ENCODE measurements at regions not wholly inside any gene's neighbourhood (a gene's known extent, or its start where the extent isn't known, plus 50 kb on each side); places are given as distances from the start of the nearest gene placed in this dataset.

DNA sequence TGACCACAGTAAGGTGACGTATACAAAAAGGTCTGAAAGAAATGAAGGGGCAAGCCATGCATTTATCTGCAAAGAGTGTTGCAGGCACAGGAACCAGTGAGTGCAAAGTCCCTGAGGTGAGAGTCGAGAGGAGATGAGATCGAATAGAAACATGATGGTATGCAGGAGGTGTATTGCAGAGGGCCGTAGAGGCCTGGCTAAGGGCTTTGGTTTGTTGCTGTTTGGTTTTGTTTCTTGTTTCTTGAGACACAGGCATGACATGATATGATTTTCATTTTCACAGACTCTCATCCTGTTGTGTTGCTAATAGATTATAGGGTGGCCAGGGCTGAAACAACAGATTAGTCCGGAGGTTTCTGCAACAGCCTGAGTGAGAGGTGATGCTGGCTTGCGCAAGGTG is 80.4 kb downstream of the HSPH1 start:
- DNase-seq (ENCODE audit: extremely low read depth in 1 of 11, low read depth in 9 of 11, low spot score in 4 of 11): no peak

DNA sequence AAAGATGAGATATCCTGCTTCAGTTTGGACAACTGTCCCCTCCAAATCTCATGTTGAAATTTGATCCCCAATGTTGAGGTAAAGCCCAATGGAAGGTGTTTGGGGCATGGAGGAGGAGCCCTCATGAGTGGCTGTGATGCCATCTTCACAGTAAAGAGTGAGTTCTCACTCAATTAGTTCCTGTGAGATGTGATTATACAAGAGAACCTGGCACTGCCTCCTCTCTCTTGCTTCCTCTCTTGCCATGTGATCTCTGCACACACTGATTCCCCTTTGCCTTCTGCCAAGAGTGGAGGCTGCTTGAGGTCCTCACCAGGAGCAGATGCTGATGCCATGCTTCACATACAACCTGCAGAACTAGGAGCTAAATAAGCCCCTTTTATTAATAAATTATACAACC is 86.9 kb downstream of the HSPH1 start:
- DNase-seq (ENCODE audit: extremely low read depth in 1 of 11, low read depth in 9 of 11, low spot score in 4 of 11): no peak

DNA sequence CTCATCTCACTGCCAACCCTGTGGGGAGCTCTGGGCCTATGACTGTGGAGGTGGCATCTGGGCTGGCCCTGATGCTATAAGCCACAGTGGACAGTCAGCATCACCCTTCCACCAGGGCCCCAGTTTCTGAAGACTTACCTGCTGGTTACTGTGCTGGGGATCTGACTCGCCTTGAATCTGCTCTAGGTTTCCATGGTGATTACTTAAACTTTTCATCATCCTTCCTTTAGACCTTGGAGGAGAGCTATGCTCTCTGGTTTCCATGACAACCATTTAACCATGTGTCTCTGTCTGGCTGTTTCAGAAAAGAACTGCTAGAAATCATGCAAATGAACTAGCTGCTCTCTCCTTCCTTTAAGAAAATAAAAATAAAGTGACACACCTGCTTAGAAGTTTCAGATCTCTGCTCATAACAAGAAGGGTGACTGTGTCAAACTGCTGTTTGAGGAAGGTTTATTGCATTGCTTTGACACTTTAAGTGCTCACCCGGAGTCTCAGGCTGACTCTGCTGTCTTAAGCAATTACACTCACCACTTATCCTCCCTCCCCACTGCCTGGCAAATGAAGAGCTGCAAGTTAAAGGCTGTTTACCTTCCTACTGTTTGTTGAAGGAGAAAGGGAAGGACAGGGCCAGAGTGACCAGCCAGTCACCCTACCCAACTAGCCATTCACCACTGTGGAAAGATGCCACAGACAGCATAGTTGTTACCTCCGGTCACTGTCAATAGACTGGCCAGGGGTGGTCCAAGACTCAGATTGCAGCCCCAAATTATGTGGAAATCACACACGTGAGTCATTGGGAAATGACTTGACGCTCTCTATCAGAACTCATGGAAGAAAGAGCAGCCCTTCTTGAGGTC is 87.6 kb downstream of the HSPH1 start:
- peak in 2 of 11 donors; percentile 8 to 14 for DNase-seq (ENCODE audit: extremely low read depth in 1 of 11, low read depth in 9 of 11, low spot score in 4 of 11)

DNA sequence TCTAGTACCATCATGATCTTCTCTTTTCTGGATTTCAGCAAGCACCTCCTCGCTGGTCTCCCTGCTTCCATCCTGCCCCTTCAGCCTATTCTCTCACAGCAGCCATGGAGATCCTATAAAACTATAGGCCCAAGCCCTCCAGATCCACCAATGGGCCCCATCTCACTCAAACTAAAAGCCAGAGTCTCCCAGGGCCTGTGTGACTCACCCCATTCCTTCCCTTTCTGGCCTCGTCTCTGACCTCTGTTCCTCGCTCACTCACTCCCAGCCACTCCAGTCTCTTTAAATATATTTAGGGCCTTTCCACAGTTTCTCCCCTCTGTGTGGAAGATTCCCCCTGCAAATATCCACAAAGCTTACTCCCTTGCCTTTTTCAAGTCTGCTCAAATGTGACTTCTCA is 89.7 kb downstream of the HSPH1 start:
- no peak for DNase-seq (ENCODE audit: extremely low read depth in 1 of 11, low read depth in 9 of 11, low spot score in 4 of 11)

DNA sequence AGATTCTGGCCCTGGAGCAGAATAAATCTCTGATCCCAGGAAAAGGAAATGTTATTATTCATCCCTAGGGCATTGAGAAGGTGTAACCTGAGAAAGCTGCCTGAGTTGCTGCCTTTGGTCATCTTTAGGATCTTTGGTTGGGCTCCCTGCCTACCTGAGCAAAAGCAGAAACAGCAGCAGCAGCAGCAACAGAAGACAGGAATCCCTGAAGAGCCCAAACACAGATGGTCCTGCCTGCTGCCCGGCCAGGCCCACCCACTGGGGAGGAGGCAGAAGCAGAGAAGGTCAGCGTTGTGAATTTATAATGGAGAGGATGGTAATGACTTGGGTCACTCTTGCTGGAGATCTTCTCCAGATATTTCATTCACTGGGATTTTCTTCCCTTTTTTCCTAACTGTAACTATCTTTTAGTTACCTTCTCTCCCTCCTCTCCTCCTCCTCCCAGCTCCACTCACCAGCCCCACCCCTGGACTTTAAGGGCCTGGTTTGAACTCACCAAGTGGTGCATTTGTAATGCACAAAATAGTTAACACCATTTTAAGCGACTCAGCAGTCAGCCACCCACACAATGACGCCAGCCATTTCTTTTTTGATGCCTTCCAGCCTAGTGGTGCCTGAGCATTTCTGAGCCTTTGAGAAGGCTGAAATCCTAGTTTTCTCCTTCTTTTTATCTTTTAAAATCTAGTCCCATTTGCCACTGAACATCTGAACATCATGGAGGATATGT is 91.7 kb downstream of the HSPH1 start:
- DNase-seq (ENCODE audit: extremely low read depth in 1 of 11, low read depth in 9 of 11, low spot score in 4 of 11): no peak

DNA sequence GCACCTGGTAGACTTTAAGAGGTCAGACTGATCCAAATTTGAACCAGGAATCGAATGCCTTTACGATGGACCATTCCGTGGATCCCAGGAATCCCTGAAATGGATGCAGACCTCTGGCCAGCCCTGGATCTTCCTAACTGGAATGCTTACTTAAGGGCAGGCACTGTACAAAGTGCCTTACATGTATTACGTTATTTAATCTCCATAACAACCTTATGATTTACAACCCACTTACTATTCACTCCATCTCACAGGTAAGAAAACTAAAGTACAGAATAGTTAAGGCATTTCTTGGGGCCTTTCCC is 93.6 kb downstream of the HSPH1 start:
- no peak for DNase-seq (ENCODE audit: extremely low read depth in 1 of 11, low read depth in 9 of 11, low spot score in 4 of 11)

DNA sequence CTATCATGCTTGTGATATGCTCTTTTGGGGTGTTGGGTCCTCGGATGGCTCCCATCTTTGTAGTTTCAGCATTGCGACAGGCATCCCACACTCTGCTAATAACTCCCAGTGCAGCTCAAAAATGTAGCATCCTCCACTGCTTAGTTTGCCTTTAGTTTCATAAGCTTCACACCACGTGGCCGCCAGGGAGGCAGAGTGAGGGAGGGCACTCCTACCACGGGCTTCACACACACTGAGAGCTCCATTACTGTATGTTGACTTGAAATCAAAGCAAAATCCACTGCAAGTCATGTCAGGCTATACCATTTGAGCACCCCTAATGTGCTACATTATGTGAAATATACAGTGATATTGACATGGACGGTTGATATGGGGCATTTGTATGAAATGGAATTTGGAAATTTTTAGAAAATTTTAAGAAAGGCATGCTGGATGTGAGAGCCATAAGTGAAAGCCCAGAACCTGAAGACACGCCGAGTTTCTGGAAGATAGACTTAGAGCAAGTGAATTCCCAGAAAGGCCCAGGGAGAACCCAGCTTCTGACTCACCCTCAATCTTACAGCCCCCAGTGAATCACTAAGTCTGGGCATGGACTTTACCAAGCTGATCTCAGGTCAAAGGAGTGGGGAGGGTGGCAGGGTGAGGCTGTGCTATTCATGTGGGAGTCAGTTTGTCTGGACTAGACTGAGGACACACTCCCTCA is 94.1 kb downstream of the HSPH1 start:
- no peak for DNase-seq (ENCODE audit: extremely low read depth in 1 of 11, low read depth in 9 of 11, low spot score in 4 of 11)

DNA sequence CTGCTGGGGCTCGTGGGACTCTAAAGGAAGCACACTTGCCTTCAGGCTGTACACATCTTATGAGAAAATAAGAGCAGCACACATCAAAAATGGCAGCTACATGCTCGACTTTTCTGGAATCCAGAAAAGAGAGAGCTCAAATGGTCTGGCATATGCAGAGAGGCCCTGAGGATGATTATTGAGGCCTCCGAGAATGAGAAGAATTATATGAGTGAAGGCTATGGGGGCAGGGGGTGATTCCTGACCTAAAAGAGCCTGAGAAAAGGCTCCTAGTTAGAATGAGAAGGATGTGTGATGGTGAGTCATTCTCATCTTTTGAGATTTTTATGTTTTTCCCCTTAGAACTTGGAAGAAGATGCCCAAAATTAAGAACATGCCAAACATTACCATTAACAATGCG is 97.1 kb downstream of the HSPH1 start:
- DNase-seq (ENCODE audit: extremely low read depth in 1 of 11, low read depth in 9 of 11, low spot score in 4 of 11): no peak

DNA sequence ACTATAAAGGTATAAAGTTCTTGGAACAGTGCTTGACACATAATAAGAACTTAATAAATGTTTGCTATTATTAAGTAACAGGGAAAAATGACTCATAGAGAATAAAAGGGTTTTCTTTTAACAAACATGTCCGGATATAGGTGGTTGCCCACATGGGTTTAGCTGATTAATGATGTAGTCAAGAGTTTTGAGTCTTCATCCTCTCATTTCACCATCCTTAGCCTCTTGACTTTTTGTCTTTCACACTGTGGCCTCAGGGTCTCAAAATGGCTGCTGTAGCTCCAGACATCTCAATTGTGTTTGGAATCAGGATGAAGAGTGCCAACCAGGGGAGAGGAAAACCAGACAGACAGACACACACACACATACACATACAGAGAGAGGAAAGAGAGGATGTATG is 97.9 kb downstream of the HSPH1 start:
- DNase-seq (ENCODE audit: extremely low read depth in 1 of 11, low read depth in 9 of 11, low spot score in 4 of 11): no peak

DNA sequence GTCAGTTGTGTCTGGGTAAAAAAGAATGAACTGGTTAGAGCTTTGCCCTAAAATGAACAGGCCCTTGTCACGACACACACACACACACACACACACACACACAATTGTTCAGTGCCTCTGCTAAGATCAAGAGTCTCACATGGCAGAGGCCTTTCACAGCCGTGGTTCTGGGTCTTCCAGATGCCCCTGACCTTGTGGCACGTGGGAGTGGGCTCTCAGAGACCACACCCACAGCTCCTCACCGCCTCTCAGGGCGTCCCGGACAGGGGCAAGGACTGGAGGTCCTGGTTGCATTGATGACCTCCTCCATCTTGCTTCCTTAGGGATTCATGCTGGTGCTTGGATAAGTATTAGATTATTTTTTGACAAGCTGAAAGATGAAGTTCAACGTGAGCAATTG is 101.0 kb downstream of the HSPH1 start:
- no peak for DNase-seq (ENCODE audit: extremely low read depth in 1 of 11, low read depth in 9 of 11, low spot score in 4 of 11)

DNA sequence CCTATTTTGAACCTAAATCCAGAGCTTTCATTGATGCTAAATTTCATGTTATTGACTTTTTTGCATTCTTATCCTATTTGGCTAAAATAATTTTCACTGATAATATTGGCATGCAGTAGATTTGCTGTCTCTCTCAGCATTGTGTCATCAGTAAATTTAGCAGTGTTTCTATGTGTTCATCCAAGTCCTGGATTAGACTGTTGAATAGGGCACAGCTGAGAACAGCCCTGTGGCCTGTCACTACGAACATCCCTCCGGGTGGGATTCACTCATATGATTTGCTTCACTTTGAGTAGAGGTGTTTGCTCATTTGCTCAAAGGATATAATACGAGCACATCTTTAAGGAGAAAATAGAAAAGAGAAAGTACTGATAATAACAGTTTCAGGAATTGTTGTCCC is 101.5 kb downstream of the HSPH1 start:
- no peak for DNase-seq (ENCODE audit: extremely low read depth in 1 of 11, low read depth in 9 of 11, low spot score in 4 of 11)

DNA sequence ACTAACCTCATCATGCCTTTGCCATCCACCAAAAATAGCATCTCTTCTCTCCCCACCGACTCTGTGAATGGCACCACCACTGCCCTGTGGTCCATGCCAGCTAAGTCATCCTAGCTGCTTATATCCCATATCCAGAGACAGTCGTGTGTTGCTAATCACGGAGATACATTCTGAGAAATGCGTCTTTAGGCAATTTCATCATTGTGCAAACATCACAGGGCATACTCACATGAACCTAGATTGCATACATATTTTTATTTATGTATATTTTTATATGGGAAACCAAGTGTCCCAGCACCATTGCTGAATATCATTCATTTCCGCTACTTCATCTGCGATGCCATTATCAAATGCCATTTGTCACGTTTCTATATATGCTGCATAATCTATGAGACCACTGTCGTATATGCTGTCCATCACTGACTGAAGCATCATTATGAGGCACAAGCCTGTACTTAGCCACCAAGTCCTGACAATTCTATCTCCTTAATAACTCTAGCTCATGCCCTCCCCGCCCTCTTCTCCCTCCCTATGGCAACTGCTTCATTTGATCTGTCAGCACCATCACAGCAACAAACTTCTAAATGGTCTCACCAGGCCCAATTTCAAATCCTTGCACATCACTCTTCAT is 104.2 kb downstream of the HSPH1 start:
- no peak for DNase-seq (ENCODE audit: extremely low read depth in 1 of 11, low read depth in 9 of 11, low spot score in 4 of 11)

DNA sequence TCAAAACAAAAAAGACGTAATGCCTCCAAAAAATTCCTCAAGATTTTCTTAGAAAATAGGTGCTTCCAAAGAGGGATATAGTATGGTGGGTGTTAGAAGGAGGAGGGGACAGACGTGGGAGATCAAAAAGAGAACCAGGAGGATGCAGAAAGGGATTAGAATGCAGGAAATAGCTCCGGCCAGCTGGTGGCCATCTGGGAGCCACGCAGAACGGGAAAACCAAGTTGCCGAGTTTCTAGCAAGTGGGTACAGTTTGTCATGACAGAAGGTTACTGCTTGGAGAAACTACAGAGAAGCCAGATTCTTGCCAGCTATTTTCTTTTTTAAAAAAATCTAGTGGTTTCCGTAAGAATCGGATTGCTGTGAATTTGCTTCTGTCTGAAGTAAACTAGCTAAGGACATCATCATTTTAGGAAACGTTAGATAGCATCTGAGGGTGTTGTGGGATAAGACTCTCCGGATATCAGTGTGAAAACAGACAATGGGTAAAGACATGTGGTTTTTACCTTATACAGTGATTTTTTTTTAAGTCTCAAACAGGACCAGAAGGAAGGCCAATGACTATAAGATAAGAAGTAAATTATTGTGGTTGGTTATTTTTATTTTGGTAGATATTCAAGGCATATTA is 104.9 kb downstream of the HSPH1 start:
- no peak for DNase-seq (ENCODE audit: extremely low read depth in 1 of 11, low read depth in 9 of 11, low spot score in 4 of 11)

DNA sequence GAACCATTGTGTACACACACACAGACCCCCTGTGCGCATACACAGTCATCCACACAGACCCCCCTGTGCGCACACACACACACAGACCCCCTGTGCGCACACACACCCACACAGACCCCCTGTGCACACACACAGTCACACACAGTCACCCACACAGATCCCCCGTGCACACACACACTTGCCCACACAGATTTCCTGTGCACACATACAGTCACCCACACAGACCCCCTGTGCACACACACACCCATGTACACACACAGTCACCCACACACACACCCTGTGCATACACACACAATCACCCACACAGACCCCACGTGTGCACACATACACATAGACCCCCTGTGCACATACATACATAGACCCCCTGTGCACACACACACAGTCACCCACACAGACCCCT is 106.1 kb downstream of the HSPH1 start:
- DNase-seq (ENCODE audit: extremely low read depth in 1 of 11, low read depth in 9 of 11, low spot score in 4 of 11): no peak

DNA sequence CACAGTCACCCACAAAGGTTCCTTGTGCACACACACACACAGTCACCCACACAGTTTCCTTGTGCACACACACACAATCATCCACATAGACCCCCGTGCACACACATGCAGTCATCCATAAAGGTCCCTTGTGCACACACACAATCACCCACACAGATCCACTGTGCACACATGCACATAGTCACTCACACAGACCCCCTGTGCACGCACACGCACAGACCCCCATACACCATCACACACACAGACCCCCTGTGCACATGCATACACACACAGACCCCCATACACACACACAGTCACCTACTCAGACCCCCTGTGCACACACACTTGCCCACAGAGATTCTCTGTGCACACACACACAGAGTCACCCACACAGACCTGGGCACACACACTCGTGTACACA is 107.1 kb downstream of the HSPH1 start:
- DNase-seq (ENCODE audit: extremely low read depth in 1 of 11, low read depth in 9 of 11, low spot score in 4 of 11): no peak

DNA sequence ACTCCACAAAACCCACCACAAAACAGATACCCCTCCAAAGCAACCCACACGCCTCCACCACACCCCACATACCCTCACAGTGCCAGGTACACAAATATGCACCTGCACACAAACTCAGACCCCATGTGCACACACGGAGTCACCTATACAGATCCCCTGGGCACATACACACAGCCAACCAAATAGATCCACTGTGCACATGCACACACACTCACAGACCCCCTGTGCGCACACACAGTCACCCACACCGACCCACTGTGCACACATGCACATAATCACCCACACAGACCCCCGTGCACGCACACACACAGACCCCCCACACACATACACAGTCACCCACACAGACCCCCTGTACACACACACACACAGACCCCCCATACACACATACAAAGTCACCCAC is 107.8 kb downstream of the HSPH1 start:
- no peak for DNase-seq (ENCODE audit: extremely low read depth in 1 of 11, low read depth in 9 of 11, low spot score in 4 of 11)

DNA sequence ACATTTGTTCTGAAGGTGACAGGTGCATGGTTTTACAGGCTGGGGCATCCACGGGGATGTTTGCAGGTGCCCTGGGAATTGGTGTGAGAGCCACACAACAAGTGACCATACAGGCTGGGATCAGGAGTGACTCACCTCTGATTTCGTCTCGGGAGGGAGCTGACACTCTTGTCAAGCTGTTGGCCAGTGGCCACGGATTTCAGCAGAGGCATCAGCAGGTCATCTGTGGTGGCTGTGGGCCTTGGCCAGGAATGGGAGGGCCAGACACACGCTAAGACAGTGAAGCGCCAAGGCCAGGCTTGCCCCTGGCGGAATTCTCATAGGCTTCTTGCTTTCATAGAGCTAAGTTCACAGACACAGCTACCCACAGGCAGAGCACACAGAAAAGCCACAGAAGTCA is 108.6 kb downstream of the HSPH1 start:
- DNase-seq (ENCODE audit: extremely low read depth in 1 of 11, low read depth in 9 of 11, low spot score in 4 of 11): no peak

DNA sequence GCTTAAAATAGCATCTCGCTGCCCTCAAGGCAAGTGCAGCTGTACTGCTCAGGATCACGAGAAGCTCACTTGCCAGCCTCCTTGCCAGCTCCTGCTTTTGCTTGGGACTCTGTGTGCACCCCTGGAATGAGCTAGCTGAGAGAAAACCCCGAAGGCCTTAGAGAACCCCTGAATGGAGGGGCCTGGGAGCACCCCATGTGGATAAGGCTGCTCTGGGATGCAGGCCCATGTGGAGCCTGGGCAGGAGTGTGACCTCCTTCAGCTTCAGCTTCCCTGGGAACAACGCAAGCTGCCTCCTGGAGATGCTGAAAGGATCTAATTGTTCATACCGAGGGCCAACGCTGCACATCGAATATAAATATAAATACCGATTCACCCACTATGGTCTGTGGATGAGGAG is 109.2 kb downstream of the HSPH1 start:
- DNase-seq (ENCODE audit: extremely low read depth in 1 of 11, low read depth in 9 of 11, low spot score in 4 of 11): no peak

DNA sequence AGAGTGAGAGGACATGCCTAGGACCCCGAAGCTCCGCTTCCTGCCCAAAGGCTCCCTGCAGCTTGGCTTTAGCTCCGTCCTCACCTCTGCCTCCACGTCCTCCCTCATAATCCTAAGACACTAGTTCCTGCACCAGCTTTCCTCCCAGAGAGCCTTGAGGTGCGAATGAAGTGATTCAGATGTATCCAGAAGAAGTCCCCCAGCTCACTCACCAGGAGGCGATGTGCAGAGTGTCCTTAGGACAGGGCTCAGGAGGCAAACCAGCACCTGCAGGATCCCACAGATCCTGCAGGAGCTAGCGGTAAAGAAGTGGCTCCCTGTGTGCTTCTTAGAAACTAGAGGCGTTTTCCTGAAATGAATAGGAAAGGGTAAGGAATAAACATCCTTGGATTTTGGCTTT is 109.7 kb downstream of the HSPH1 start:
- DNase-seq (ENCODE audit: extremely low read depth in 1 of 11, low read depth in 9 of 11, low spot score in 4 of 11): no peak
